ENCODE measurements at regions not wholly inside any gene's neighbourhood (a gene's known extent, or its start where the extent isn't known, plus 50 kb on each side); places are given as distances from the start of the nearest gene placed in this dataset.
A peak's percentile ranks its signal among the peaks of the same experiment; 100 is the strongest.

DNA sequence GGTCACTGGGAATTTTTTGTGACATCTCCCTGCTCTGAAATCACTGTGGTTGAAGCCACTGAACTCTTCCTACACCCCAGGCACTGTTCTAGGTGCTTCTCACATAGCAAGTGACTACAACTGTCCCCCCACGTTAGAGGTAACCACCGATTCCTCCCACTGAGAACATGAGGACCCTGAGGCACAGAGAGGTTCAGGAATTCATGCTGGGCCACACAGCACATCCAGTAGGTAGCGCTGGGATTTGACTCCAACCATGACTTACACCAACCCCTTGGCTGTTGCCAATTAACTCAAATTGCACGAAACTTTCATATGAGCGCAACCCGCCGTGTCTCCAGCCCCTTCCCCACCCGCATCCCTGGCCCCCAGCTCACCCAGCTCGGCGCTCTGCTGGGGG is 105.2 kb downstream of the RFLNA start:
- DNase-seq: no peak
- H3K36me3 Mint-ChIP-seq (ENCODE audit: low read depth): peaks cover 35% of the 10 kb centered on the region
- no peak overlapping the region for H3K9ac ChIP-seq (ENCODE audit: extremely low read depth, low read length, poor library complexity, severe bottlenecking)
- no peaks in the 10 kb centered on the region for H3K27me3 Mint-ChIP-seq (ENCODE audit: insufficient read depth)
- no peaks in the 10 kb centered on the region for H3K9me3 ChIP-seq (ENCODE audit: control insufficient read depth, low read length)
- peaks cover 15% of the 10 kb centered on the region for H3K4me1 Mint-ChIP-seq
- no peaks in the 10 kb centered on the region for H3K27me3 ChIP-seq (ENCODE audit: control insufficient read depth, insufficient read depth, low read length, poor library complexity, severe bottlenecking)
- no peaks in the 10 kb centered on the region for H3K4me1 ChIP-seq (ENCODE audit: control insufficient read depth, insufficient read depth, low read length)
- no peak overlapping the region for H3K27ac ChIP-seq (ENCODE audit: low read depth, low read length)
- H3K4me3 ChIP-seq (ENCODE audit: low read length): no peak overlapping the region
- peaks cover 28% of the 10 kb centered on the region for H3K36me3 ChIP-seq (ENCODE audit: control insufficient read depth, insufficient read depth, low read length)
- H3K4me3 Mint-ChIP-seq: no peak overlapping the region
- TF ChIP-seq, protein P1, sequence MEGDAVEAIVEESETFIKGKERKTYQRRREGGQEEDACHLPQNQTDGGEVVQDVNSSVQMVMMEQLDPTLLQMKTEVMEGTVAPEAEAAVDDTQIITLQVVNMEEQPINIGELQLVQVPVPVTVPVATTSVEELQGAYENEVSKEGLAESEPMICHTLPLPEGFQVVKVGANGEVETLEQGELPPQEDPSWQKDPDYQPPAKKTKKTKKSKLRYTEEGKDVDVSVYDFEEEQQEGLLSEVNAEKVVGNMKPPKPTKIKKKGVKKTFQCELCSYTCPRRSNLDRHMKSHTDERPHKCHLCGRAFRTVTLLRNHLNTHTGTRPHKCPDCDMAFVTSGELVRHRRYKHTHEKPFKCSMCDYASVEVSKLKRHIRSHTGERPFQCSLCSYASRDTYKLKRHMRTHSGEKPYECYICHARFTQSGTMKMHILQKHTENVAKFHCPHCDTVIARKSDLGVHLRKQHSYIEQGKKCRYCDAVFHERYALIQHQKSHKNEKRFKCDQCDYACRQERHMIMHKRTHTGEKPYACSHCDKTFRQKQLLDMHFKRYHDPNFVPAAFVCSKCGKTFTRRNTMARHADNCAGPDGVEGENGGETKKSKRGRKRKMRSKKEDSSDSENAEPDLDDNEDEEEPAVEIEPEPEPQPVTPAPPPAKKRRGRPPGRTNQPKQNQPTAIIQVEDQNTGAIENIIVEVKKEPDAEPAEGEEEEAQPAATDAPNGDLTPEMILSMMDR (conservative IDR thresholded peaks at IDR 0.05): no peak
- 94 to 97% methylated on average over 5 to 10 of the region's 10 CpGs for WGBS, 2 experiments (ENCODE audit: insufficient coverage in 1 of 2, insufficient read length in 1 of 2)
- no peak overlapping the region for H3K27ac Mint-ChIP-seq
- H3K9me3 Mint-ChIP-seq: no peaks in the 10 kb centered on the region

DNA sequence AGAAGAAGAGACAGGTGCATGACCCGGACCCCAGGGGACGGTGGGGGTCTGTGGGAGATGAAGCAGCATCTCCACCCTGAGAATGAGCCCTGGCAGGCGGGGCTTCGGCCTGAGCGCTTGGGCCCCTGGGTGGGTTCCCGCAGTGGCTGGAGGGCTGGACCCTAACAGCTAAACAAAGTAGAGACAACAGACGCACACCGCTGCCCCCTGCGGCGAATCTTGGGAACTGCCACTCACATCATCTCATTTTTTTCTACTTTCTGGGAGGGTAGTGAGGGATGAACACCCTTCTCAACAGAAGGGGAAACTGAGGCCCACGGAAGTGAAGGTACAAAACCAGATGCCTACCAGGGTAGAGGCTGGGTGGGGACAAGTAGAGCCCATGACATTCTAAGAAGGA is 104.7 kb downstream of the RFLNA start:
- no peak overlapping the region for H3K4me3 Mint-ChIP-seq
- 63 to 67% methylated on average over 8 to 10 of the region's 11 CpGs for WGBS, 2 experiments (ENCODE audit: insufficient coverage in 1 of 2, insufficient read length in 1 of 2)
- Histone ChIP-seq H3K4me1 (ENCODE audit: control insufficient read depth, insufficient read depth, low read length) (no peaks in the 10 kb centered on the region), H3K27me3 (ENCODE audit: control insufficient read depth, insufficient read depth, low read length, poor library complexity, severe bottlenecking) (no peaks in the 10 kb centered on the region), H3K36me3 (ENCODE audit: control insufficient read depth, insufficient read depth, low read length) (peaks cover 30% of the 10 kb centered on the region), H3K9me3 (ENCODE audit: control insufficient read depth, low read length) (no peaks in the 10 kb centered on the region), H3K27ac (ENCODE audit: low read depth, low read length) (no peak overlapping the region), H3K4me3 (ENCODE audit: low read length) (no peak overlapping the region), H3K9ac (ENCODE audit: extremely low read depth, low read length, poor library complexity, severe bottlenecking) (no peak overlapping the region)
- DNase-seq: peak; percentile 90
- peaks cover 35% of the 10 kb centered on the region for H3K36me3 Mint-ChIP-seq (ENCODE audit: low read depth)
- TF ChIP-seq, protein P1 (conservative IDR thresholded peaks at IDR 0.05): peak; percentile 79
- H3K27me3 Mint-ChIP-seq (ENCODE audit: insufficient read depth): no peaks in the 10 kb centered on the region
- H3K9me3 Mint-ChIP-seq: no peaks in the 10 kb centered on the region
- no peak overlapping the region for H3K27ac Mint-ChIP-seq
- H3K4me1 Mint-ChIP-seq: peaks cover 10% of the 10 kb centered on the region

DNA sequence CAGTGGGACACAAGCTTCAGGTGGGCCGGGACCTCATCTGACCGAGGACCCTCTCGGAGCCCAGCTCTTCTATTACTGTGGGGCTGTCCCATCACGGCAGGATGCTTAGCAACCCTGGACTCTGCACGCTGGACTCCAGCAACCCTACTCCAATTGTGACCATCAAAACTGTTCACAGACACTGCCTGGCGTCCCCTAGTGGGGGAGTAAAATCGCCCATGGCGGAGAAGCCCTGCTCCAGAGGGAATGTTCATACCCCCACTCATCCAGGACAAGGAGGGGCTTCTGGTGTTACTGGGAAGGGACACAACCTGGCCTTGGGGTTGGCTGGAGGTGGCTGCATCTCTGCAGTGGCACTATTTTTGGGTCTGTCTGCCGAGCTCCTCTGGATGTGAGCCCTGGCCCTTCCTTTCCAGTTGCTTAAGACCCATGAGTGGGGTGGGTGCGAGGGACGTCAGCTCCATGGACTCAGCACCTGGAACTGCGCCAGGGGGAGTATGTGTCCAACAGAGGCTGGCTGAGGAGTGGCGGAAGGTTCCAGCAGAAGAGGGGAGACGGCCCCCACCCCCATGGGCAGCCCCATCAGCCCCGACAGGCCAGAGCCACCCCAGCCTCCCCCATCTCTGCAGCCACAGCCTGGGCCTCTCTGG is 103.8 kb downstream of the RFLNA start:
- Histone ChIP-seq H3K36me3 (ENCODE audit: control insufficient read depth, insufficient read depth, low read length) (peaks cover 36% of the 10 kb centered on the region), H3K27me3 (ENCODE audit: control insufficient read depth, insufficient read depth, low read length, poor library complexity, severe bottlenecking) (no peaks in the 10 kb centered on the region), H3K27ac (ENCODE audit: low read depth, low read length) (no peak overlapping the region), H3K9ac (ENCODE audit: extremely low read depth, low read length, poor library complexity, severe bottlenecking) (no peak overlapping the region), H3K9me3 (ENCODE audit: control insufficient read depth, low read length) (no peaks in the 10 kb centered on the region), H3K4me1 (ENCODE audit: control insufficient read depth, insufficient read depth, low read length) (no peaks in the 10 kb centered on the region), H3K4me3 (ENCODE audit: low read length) (no peak overlapping the region)
- 91 to 98% methylated on average over 7 to 15 of the region's 15 CpGs for WGBS, 2 experiments (ENCODE audit: insufficient coverage in 1 of 2, insufficient read length in 1 of 2)
- no peak overlapping the region for H3K4me3 Mint-ChIP-seq
- DNase-seq: no peak
- H3K27ac Mint-ChIP-seq: no peak overlapping the region
- peaks cover 42% of the 10 kb centered on the region for H3K36me3 Mint-ChIP-seq (ENCODE audit: low read depth)
- peaks cover 7% of the 10 kb centered on the region for H3K4me1 Mint-ChIP-seq
- TF ChIP-seq, protein P1 (conservative IDR thresholded peaks at IDR 0.05): peak; percentile 46
- H3K9me3 Mint-ChIP-seq: no peaks in the 10 kb centered on the region
- no peaks in the 10 kb centered on the region for H3K27me3 Mint-ChIP-seq (ENCODE audit: insufficient read depth)

Measured in endodermal cell (in vitro differentiated cells).